Stimulated activated naive B cell treated with anti-CD40 and anti-IgM and Interleukin-4, amounts not matched to agents 10 μg/mL and 1 μg/mL and 100 μg/mL, for 72 hours (primary cell): ENCODE measurements at regions not wholly inside any gene's neighbourhood (a gene's known extent, or its start where the extent isn't known, plus 50 kb on each side); places are given as distances from the start of the nearest gene placed in this dataset.

Source experiments
- ATAC-seq, 2 donors: fragments of 150-1000 bp; cut with Tn5 transposase; replicated peaks; 2 replicates each; pipeline ENCODE4 v1.10.0; 2021; ENCODE audit warnings: moderate library complexity in 1 of 2
- DNase-seq: peaks from one replicate; pipeline ENCODE4 v3.0.0; 2021
- H3K27ac Mint-ChIP-seq: one replicate; pipeline ENCODE4 v1.8.0; 2022; ENCODE audit warnings: mild to moderate bottlenecking, mixed read lengths
- H3K27me3 Mint-ChIP-seq, 2 donors: one replicate each; pipeline ENCODE4 v1.8.0; 2022; ENCODE audit warnings: mixed read lengths in 2 of 2
- H3K36me3 Mint-ChIP-seq, 2 donors: one replicate each; pipeline ENCODE4 v1.8.0; 2022; ENCODE audit warnings: mixed read lengths in 2 of 2, mild to moderate bottlenecking in 1 of 2
- H3K4me1 Mint-ChIP-seq, 2 donors: one replicate each; pipeline ENCODE4 v1.8.0; 2022; ENCODE audit warnings: mixed read lengths in 2 of 2, mild to moderate bottlenecking in 1 of 2
- H3K4me3 Mint-ChIP-seq, 2 donors: one replicate each; pipeline ENCODE4 v1.8.0; 2022; ENCODE audit warnings: mild to moderate bottlenecking in 2 of 2, mixed read lengths in 2 of 2, moderate library complexity in 1 of 2
- H3K9me3 Mint-ChIP-seq, 2 donors: one replicate each; pipeline ENCODE4 v1.8.0; 2022; ENCODE audit warnings: mixed read lengths in 2 of 2, mild to moderate bottlenecking in 1 of 2

- no peak overlapping the region for H3K4me3 Mint-ChIP-seq
- H3K27me3 Mint-ChIP-seq: peaks cover 10% of the 10 kb centered on the region in 2 donors
- H3K27ac Mint-ChIP-seq: no peak overlapping the region
- H3K36me3 Mint-ChIP-seq: no peaks in the 10 kb centered on the region
- no peaks in the 10 kb centered on the region for H3K4me1 Mint-ChIP-seq
- no peaks in the 10 kb centered on the region for H3K9me3 Mint-ChIP-seq
- DNase-seq (no peak), ATAC-seq (no peak)
These were observed 128.5 kb upstream of the GALNT2 start for GRCh38 chr1:229938551-229938950.

GRCh38 chr1:229940684-229941083 lies 126.4 kb upstream of the GALNT2 start:
- ATAC-seq: no peak
- Mint-ChIP-seq H3K27me3 (peaks cover 15 to 23% of the 10 kb centered on the region in 2 donors), H3K27ac (no peak overlapping the region), H3K36me3 (no peaks in the 10 kb centered on the region), H3K4me1 (no peaks in the 10 kb centered on the region), H3K9me3 (no peaks in the 10 kb centered on the region), H3K4me3 (no peak overlapping the region)
- no peak for DNase-seq

GRCh38 chr1:229941160-229941559 lies 125.9 kb upstream of the GALNT2 start:
- Mint-ChIP-seq H3K36me3 (no peaks in the 10 kb centered on the region), H3K27ac (no peak overlapping the region), H3K27me3 (peaks cover 15 to 23% of the 10 kb centered on the region in 2 donors), H3K9me3 (no peaks in the 10 kb centered on the region), H3K4me1 (no peaks in the 10 kb centered on the region), H3K4me3 (no peak overlapping the region)
- ATAC-seq (no peak), DNase-seq (no peak)

GRCh38 chr1:229941831-229942230 lies 125.2 kb upstream of the GALNT2 start:
- no peak overlapping the region for H3K4me3 Mint-ChIP-seq
- H3K36me3 Mint-ChIP-seq: no peaks in the 10 kb centered on the region
- DNase-seq: no peak
- no peak for ATAC-seq
- no peaks in the 10 kb centered on the region for H3K9me3 Mint-ChIP-seq
- H3K27me3 Mint-ChIP-seq: peaks cover 15 to 23% of the 10 kb centered on the region in 2 donors
- no peaks in the 10 kb centered on the region for H3K4me1 Mint-ChIP-seq
- no peak overlapping the region for H3K27ac Mint-ChIP-seq

- peaks cover 15 to 23% of the 10 kb centered on the region in 2 donors for H3K27me3 Mint-ChIP-seq
- no peaks in the 10 kb centered on the region for H3K4me1 Mint-ChIP-seq
- no peaks in the 10 kb centered on the region for H3K9me3 Mint-ChIP-seq
- H3K4me3 Mint-ChIP-seq: no peak overlapping the region
- no peak overlapping the region for H3K27ac Mint-ChIP-seq
- H3K36me3 Mint-ChIP-seq: no peaks in the 10 kb centered on the region
- DNase-seq (no peak), ATAC-seq (no peak)
These were observed 124.5 kb upstream of the GALNT2 start for GRCh38 chr1:229942501-229942900.

GRCh38 chr1:229943148-229943714 lies 123.8 kb upstream of the GALNT2 start:
- DNase-seq (no peak), ATAC-seq (no peak)
- Mint-ChIP-seq H3K4me3 (no peak overlapping the region), H3K36me3 (no peaks in the 10 kb centered on the region), H3K9me3 (no peaks in the 10 kb centered on the region), H3K27me3 (peaks cover 13 to 23% of the 10 kb centered on the region in 2 donors), H3K4me1 (no peaks in the 10 kb centered on the region), H3K27ac (no peak overlapping the region)

GRCh38 chr1:229943988-229944743 lies 122.9 kb upstream of the GALNT2 start:
- ATAC-seq (no peak), DNase-seq (no peak)
- Mint-ChIP-seq H3K4me3 (no peak overlapping the region), H3K9me3 (no peaks in the 10 kb centered on the region), H3K27me3 (peaks cover 10 to 23% of the 10 kb centered on the region in 2 donors), H3K4me1 (no peaks in the 10 kb centered on the region), H3K27ac (no peak overlapping the region), H3K36me3 (no peaks in the 10 kb centered on the region)

- Mint-ChIP-seq H3K4me1 (peaks cover 0 to 3% of the 10 kb centered on the region in 2 donors), H3K27me3 (peaks cover 5 to 23% of the 10 kb centered on the region in 2 donors), H3K9me3 (no peaks in the 10 kb centered on the region), H3K27ac (no peak overlapping the region), H3K36me3 (no peaks in the 10 kb centered on the region), H3K4me3 (no peak overlapping the region)
- ATAC-seq (no peak), DNase-seq (no peak)
These were observed 121.2 kb upstream of the GALNT2 start for GRCh38 chr1:229945795-229946194.

GRCh38 chr1:229947968-229948367 lies 119.1 kb upstream of the GALNT2 start:
- no peaks in the 10 kb centered on the region for H3K36me3 Mint-ChIP-seq
- no peak overlapping the region for H3K27ac Mint-ChIP-seq
- no peak for DNase-seq
- no peak overlapping the region for H3K4me3 Mint-ChIP-seq
- peaks cover 0 to 8% of the 10 kb centered on the region in 2 donors for H3K4me1 Mint-ChIP-seq
- no peaks in the 10 kb centered on the region for H3K9me3 Mint-ChIP-seq
- no peak for ATAC-seq
- peaks cover 5 to 18% of the 10 kb centered on the region in 2 donors for H3K27me3 Mint-ChIP-seq

- no peak overlapping the region for H3K4me3 Mint-ChIP-seq
- no peak overlapping the region for H3K27ac Mint-ChIP-seq
- H3K4me1 Mint-ChIP-seq: peaks cover 0 to 12% of the 10 kb centered on the region in 2 donors
- H3K27me3 Mint-ChIP-seq: peaks cover 5 to 13% of the 10 kb centered on the region in 2 donors
- DNase-seq (no peak), ATAC-seq (no peak)
- no peaks in the 10 kb centered on the region for H3K36me3 Mint-ChIP-seq
- H3K9me3 Mint-ChIP-seq: no peaks in the 10 kb centered on the region
These were observed 118.6 kb upstream of the GALNT2 start for GRCh38 chr1:229948438-229948837.

- Mint-ChIP-seq H3K9me3 (no peaks in the 10 kb centered on the region), H3K4me1 (peaks cover 2 to 12% of the 10 kb centered on the region in 2 donors), H3K27ac (no peak overlapping the region), H3K36me3 (no peaks in the 10 kb centered on the region), H3K27me3 (peaks cover 0 to 5% of the 10 kb centered on the region in 2 donors), H3K4me3 (no peak overlapping the region)
- DNase-seq: no peak
- no peak for ATAC-seq
These were observed 117.5 kb upstream of the GALNT2 start for GRCh38 chr1:229949500-229949899.

GRCh38 chr1:229950020-229950419 lies 117.0 kb upstream of the GALNT2 start:
- Mint-ChIP-seq H3K4me3 (no peak overlapping the region), H3K27ac (no peak overlapping the region), H3K4me1 (peaks cover 2 to 12% of the 10 kb centered on the region in 2 donors), H3K9me3 (no peaks in the 10 kb centered on the region), H3K27me3 (peaks cover 0 to 4% of the 10 kb centered on the region in 2 donors), H3K36me3 (no peaks in the 10 kb centered on the region)
- ATAC-seq: no peak
- no peak for DNase-seq

- no peak overlapping the region for H3K4me3 Mint-ChIP-seq
- H3K36me3 Mint-ChIP-seq: no peaks in the 10 kb centered on the region
- ATAC-seq (no peak), DNase-seq (no peak)
- no peaks in the 10 kb centered on the region for H3K9me3 Mint-ChIP-seq
- H3K27ac Mint-ChIP-seq: no peak overlapping the region
- H3K27me3 Mint-ChIP-seq: no peaks in the 10 kb centered on the region
- H3K4me1 Mint-ChIP-seq: peaks cover 2 to 12% of the 10 kb centered on the region in 2 donors
These were observed 116.1 kb upstream of the GALNT2 start for GRCh38 chr1:229950908-229951307.

GRCh38 chr1:229951856-229952534 lies 115.0 kb upstream of the GALNT2 start:
- Mint-ChIP-seq H3K9me3 (no peaks in the 10 kb centered on the region), H3K27ac (no peak overlapping the region), H3K4me1 (peaks cover 2 to 12% of the 10 kb centered on the region in 2 donors), H3K27me3 (no peaks in the 10 kb centered on the region), H3K4me3 (no peak overlapping the region), H3K36me3 (no peaks in the 10 kb centered on the region)
- no peak for ATAC-seq
- DNase-seq: no peak
